Sigmoid colon (tissue), 4 donors: ENCODE measurements at regions not wholly inside any gene's neighbourhood (a gene's known extent, or its start where the extent isn't known, plus 50 kb on each side); places are given as distances from the start of the nearest gene placed in this dataset.

ENCODE experiments used
- CTCF ChIP-seq, 4 experiments: fragments of 450-650 bp in 3 of 4; fragments of 200-600 bp in 1 of 4; IDR thresholded peaks; one replicate each; pipeline ENCODE4 v1.5.1; 2016 to 2019; ENCODE audit warnings: antibody characterized with exemption in 4 of 4, mild to moderate bottlenecking in 3 of 4, moderate library complexity in 2 of 4
- EP300 ChIP-seq, 4 donors: sonication (generic); formaldehyde crosslinking; IDR thresholded peaks; one replicate each; pipeline ENCODE4 v1.6.1; 2017; ENCODE audit warnings: antibody characterized with exemption in 4 of 4

DNA sequence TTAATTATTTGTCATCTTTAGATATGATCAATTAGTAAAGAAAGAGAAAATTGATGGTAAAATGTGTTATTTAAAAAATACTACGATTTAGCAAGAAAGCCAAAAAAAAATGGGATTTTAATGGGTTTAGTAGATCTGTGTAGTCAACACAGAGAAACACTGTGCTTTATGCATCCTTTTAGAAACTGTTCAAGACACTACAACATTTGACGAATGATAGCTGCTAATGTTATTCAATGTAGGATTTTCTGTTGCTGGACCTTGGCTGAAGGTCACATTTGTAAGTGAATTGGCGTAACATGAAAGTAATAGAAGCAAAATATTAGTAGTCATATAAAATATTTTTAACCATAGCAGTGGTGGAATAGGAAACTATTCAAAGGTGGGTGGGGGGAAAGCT lies 1293.9 kb downstream of the NCAM2 start:
- TF ChIP-seq CTCF (IDR thresholded peaks at IDR 0.05) = no peak
- TF ChIP-seq EP300 (IDR thresholded peaks at IDR 0.05) = no peak
